Stimulated activated CD8-positive, alpha-beta memory T cell treated with anti-CD3 and anti-CD28 coated beads, Interleukin-7, amount 100 ng/mL, for 48 hours (primary cell): ENCODE measurements at regions not wholly inside any gene's neighbourhood (a gene's known extent, or its start where the extent isn't known, plus 50 kb on each side); places are given as distances from the start of the nearest gene placed in this dataset.

Source experiments
- DNase-seq, 2 donors: peaks; one replicate each; pipeline ENCODE4 v3.0.0-alpha.2; 2020; ENCODE audit warnings: low read depth in 1 of 2; ENCODE audit errors: extremely low read depth in 1 of 2

- no peak for DNase-seq
These were observed 893.0 kb upstream of the SOX9 start for GRCh38 chr17:71227841-71228240.

GRCh38 chr17:71229070-71229469 lies 891.8 kb upstream of the SOX9 start:
- DNase-seq, result no peak

- DNase-seq, result no peak
These were observed 887.8 kb upstream of the SOX9 start for GRCh38 chr17:71232801-71233559.

- no peak for DNase-seq
These were observed 886.5 kb upstream of the SOX9 start for GRCh38 chr17:71234349-71234748.

- DNase-seq, result no peak
These were observed 882.8 kb upstream of the SOX9 start for GRCh38 chr17:71237903-71238538.

- no peak for DNase-seq
These were observed 873.3 kb upstream of the SOX9 start for GRCh38 chr17:71247441-71248015.

GRCh38 chr17:71251276-71251675 lies 869.5 kb upstream of the SOX9 start:
- DNase-seq, result no peak

- DNase-seq, result no peak
These were observed 868.9 kb upstream of the SOX9 start for GRCh38 chr17:71251951-71252350.

- DNase-seq, result no peak
These were observed 868.4 kb upstream of the SOX9 start for GRCh38 chr17:71252436-71252835.

- no peak for DNase-seq
These were observed 863.7 kb upstream of the SOX9 start for GRCh38 chr17:71257096-71257495.

- no peak for DNase-seq
These were observed 860.4 kb upstream of the SOX9 start for GRCh38 chr17:71260366-71260940.

- DNase-seq, result no peak
These were observed 858.2 kb upstream of the SOX9 start for GRCh38 chr17:71262586-71262985.

GRCh38 chr17:71267668-71268067 lies 853.2 kb upstream of the SOX9 start:
- DNase-seq, result no peak

- no peak for DNase-seq
These were observed 851.6 kb upstream of the SOX9 start for GRCh38 chr17:71269201-71269600.

GRCh38 chr17:71273441-71273840 lies 847.4 kb upstream of the SOX9 start:
- no peak for DNase-seq

GRCh38 chr17:71276079-71276478 lies 844.7 kb upstream of the SOX9 start:
- DNase-seq, result no peak

- DNase-seq, result no peak
These were observed 837.3 kb upstream of the SOX9 start for GRCh38 chr17:71283486-71283885.

GRCh38 chr17:71284032-71284755 lies 836.6 kb upstream of the SOX9 start:
- no peak for DNase-seq

- no peak for DNase-seq
These were observed 834.2 kb upstream of the SOX9 start for GRCh38 chr17:71286625-71287024.

GRCh38 chr17:71287071-71287823 lies 833.6 kb upstream of the SOX9 start:
- DNase-seq, result no peak

GRCh38 chr17:71292006-71292405 lies 828.8 kb upstream of the SOX9 start:
- no peak for DNase-seq
